ENCODE measurements at regions not wholly inside any gene's neighbourhood (a gene's known extent, or its start where the extent isn't known, plus 50 kb on each side); places are given as distances from the start of the nearest gene placed in this dataset.

DNA sequence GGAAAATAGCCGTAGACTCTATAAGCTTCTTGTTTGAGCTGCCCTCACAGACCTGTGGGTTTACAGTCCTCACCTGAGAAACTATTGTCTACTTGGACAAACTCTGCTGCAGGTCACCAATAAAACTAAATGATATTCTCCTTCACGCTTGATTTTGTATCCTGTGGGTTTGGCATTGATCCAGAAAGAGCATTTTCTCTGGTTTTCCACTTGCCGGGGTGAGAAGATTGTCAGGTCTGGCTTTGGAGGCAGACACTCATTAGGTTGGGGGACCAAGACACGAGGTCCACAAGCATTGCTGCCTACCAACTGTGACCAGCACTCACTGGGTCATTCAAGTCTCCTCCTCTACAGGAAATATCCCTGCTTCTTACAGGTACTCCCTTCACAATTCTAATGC lies 68.5 kb downstream of the CDC14C start:
- Histone ChIP-seq H3K4me3 (ENCODE audit: low read depth, low read length) (no peak overlapping the region), H3K36me3 (ENCODE audit: control insufficient read depth, insufficient read depth, low read length) (no peaks in the 10 kb centered on the region), H3K27me3 (ENCODE audit: control insufficient read depth, insufficient read depth, low read length) (no peaks in the 10 kb centered on the region)
- TF ChIP-seq, protein P1, sequence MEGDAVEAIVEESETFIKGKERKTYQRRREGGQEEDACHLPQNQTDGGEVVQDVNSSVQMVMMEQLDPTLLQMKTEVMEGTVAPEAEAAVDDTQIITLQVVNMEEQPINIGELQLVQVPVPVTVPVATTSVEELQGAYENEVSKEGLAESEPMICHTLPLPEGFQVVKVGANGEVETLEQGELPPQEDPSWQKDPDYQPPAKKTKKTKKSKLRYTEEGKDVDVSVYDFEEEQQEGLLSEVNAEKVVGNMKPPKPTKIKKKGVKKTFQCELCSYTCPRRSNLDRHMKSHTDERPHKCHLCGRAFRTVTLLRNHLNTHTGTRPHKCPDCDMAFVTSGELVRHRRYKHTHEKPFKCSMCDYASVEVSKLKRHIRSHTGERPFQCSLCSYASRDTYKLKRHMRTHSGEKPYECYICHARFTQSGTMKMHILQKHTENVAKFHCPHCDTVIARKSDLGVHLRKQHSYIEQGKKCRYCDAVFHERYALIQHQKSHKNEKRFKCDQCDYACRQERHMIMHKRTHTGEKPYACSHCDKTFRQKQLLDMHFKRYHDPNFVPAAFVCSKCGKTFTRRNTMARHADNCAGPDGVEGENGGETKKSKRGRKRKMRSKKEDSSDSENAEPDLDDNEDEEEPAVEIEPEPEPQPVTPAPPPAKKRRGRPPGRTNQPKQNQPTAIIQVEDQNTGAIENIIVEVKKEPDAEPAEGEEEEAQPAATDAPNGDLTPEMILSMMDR (IDR thresholded peaks at IDR 0.05; ENCODE audit: insufficient read depth, low read length, poor library complexity, severe bottlenecking), result no peak
- no peak for DNase-seq (ENCODE audit: low read depth)

DNA sequence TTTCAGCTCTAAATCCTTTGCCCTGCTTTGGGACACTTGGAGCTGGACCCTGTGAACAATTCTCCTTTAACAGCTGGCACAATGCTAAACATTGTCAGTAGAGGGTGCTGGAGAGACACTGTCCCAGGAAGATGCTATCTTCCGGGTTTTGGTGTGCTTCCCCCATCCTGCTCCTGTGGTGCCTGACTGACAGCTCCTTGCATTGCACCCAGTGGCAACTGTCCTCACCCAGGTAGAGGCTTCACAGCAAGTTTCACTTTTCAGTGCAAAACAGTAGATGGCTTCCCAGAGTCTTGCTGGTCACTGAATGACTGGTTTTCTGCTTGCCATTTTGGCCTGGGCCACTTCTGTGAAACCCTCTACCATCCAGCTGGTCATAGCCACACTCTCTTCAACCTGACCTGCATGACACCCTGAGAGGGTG lies 77.3 kb downstream of the CDC14C start:
- H3K4me3 ChIP-seq (ENCODE audit: low read depth, low read length), result no peak overlapping the region
- H3K27me3 ChIP-seq (ENCODE audit: control insufficient read depth, insufficient read depth, low read length), result no peaks in the 10 kb centered on the region
- TF ChIP-seq, protein P1 (IDR thresholded peaks at IDR 0.05; ENCODE audit: insufficient read depth, low read length, poor library complexity, severe bottlenecking), result peak; percentile 77
- peak; percentile 7 for DNase-seq (ENCODE audit: low read depth)
- no peaks in the 10 kb centered on the region for H3K36me3 ChIP-seq (ENCODE audit: control insufficient read depth, insufficient read depth, low read length)

DNA sequence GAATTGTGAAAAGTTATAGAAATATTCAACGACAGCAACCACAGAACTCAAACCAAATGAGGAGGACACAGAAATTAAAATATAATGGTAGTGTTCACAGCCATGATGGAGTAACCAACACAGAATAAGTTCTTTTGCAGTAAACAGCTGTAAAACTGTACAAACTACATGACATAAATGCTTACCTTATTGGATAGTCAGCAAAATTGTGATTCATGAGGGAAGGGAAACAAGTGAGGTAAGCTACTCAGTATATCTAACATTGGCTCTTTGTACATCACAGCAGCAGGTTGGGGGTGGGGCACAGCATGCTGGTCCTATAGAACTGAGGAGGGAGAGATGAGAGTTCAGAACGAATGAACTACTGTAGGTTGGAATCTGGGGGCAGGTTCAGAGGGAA lies 86.4 kb downstream of the CDC14C start:
- Histone ChIP-seq H3K4me3 (ENCODE audit: low read depth, low read length) (no peak overlapping the region), H3K36me3 (ENCODE audit: control insufficient read depth, insufficient read depth, low read length) (no peaks in the 10 kb centered on the region), H3K27me3 (ENCODE audit: control insufficient read depth, insufficient read depth, low read length) (no peaks in the 10 kb centered on the region)
- DNase-seq (ENCODE audit: low read depth), result no peak
- TF ChIP-seq, protein P1 (IDR thresholded peaks at IDR 0.05; ENCODE audit: insufficient read depth, low read length, poor library complexity, severe bottlenecking), result no peak

DNA sequence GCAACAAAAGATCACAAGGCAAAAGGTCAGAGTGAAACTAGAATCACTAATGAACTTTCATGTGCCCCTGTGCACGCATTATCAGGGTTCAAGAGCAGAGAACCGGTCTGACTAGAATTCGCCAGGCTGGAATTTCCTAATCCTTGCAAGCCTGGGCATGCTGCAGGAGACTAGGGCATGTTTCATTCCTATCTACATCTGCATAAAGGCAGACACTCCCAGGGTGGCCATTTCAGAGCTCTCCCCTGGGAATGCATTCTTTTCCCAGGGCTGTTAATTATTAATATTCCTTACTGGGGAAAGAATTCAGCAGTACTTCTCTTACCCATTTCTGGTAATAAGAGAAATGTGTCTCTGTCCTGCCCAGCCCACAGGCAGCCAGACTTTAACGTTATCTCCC lies 90.5 kb downstream of the CDC14C start:
- no peaks in the 10 kb centered on the region for H3K36me3 ChIP-seq (ENCODE audit: control insufficient read depth, insufficient read depth, low read length)
- H3K4me3 ChIP-seq (ENCODE audit: low read depth, low read length), result no peak overlapping the region
- DNase-seq (ENCODE audit: low read depth), result no peak
- no peaks in the 10 kb centered on the region for H3K27me3 ChIP-seq (ENCODE audit: control insufficient read depth, insufficient read depth, low read length)
- TF ChIP-seq, protein P1 (IDR thresholded peaks at IDR 0.05; ENCODE audit: insufficient read depth, low read length, poor library complexity, severe bottlenecking), result no peak

DNA sequence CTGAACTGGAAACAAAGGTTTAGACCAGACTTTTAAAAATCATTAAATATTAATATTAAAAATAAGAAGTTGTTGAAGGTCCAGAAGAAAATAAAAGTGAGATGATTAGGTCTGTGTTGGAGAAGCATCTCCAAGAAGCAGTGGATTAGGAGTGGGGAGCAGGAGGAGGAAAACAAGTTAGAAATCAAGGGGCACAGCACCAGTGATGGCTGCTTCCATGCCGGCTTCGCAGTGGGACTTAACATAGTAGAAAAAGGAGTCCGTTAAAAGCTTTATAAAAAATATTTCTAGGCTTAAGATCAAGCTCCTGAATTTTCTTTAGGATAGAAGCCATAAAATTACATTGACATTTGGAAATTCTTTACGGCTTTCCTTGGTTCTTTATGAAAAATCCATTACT lies 95.8 kb downstream of the CDC14C start:
- no peaks in the 10 kb centered on the region for H3K27me3 ChIP-seq (ENCODE audit: control insufficient read depth, insufficient read depth, low read length)
- no peak for DNase-seq (ENCODE audit: low read depth)
- no peaks in the 10 kb centered on the region for H3K36me3 ChIP-seq (ENCODE audit: control insufficient read depth, insufficient read depth, low read length)
- TF ChIP-seq, protein P1 (IDR thresholded peaks at IDR 0.05; ENCODE audit: insufficient read depth, low read length, poor library complexity, severe bottlenecking), result no peak
- H3K4me3 ChIP-seq (ENCODE audit: low read depth, low read length), result no peak overlapping the region

DNA sequence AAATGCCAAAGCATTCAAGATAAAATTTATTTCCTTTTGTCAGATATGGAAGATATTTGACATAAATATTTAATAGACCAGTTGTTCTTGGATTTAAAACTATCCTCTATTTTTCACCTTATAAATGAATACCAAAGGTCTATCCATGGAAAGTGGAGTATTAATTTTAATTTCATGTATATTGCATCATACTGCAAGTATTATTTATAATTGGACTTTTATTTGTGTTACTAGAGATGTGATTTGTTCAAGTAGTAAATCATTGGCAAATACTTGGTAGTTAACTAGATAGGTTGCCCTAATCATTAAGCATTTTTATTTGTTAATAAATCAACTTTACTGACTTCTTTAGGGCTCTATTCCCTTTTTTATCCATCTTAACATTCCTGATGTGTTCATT lies 98.1 kb downstream of the CDC14C start:
- no peak for DNase-seq (ENCODE audit: low read depth)
- TF ChIP-seq, protein P1 (IDR thresholded peaks at IDR 0.05; ENCODE audit: insufficient read depth, low read length, poor library complexity, severe bottlenecking), result no peak
- no peak overlapping the region for H3K4me3 ChIP-seq (ENCODE audit: low read depth, low read length)
- no peaks in the 10 kb centered on the region for H3K27me3 ChIP-seq (ENCODE audit: control insufficient read depth, insufficient read depth, low read length)
- no peaks in the 10 kb centered on the region for H3K36me3 ChIP-seq (ENCODE audit: control insufficient read depth, insufficient read depth, low read length)

Measured in kidney epithelial cell (primary cell).